Upper lobe of right lung (tissue), 1 donor: ENCODE measurements at regions not wholly inside any gene's neighbourhood (a gene's known extent, or its start where the extent isn't known, plus 50 kb on each side); places are given as distances from the start of the nearest gene placed in this dataset.
"Not testable (repeated sequence)": the region's sequence is repeated elsewhere in the genome, so short reads cannot be mapped to it uniquely, and the experiment has no call there.

ENCODE experiments used
- ATAC-seq: fragments of 200-7000 bp; cut with Tn5 transposase; one replicate; pipeline ENCODE4 v1.9.1; 2020; ENCODE audit warnings: mild to moderate bottlenecking, moderate library complexity
- DNase-seq: peaks from one replicate; pipeline ENCODE4 v3.0.0-alpha.2; 2020
- H3K27ac ChIP-seq: fragments of 200-600 bp; one replicate; pipeline ENCODE4 v1.8.0; 2022
- H3K27me3 ChIP-seq: fragments of 200-600 bp; one replicate; pipeline ENCODE4 v1.8.0; 2022; ENCODE audit warnings: mild to moderate bottlenecking
- H3K36me3 ChIP-seq: fragments of 200-600 bp; one replicate; pipeline ENCODE4 v1.8.0; 2022
- H3K4me1 ChIP-seq: fragments of 200-600 bp; one replicate; pipeline ENCODE4 v1.8.0; 2022
- H3K4me3 ChIP-seq: fragments of 200-600 bp; one replicate; pipeline ENCODE4 v1.8.0; 2022; ENCODE audit warnings: mild to moderate bottlenecking
- H3K9me3 ChIP-seq: fragments of 200-600 bp; one replicate; pipeline ENCODE4 v1.8.0; 2022
- intact Hi-C: fragments of 100-400 bp; cut with DNase I; formaldehyde crosslinking; loops from one replicate; pipeline ENCODE4 v1.11.0; 2022
- TF ChIP-seq, protein P1 (sequence below): fragments of 200-600 bp; IDR thresholded peaks from one replicate; pipeline ENCODE4 v1.8.0; 2022; ENCODE audit warnings: antibody characterized with exemption
- donor health status: DM: no; HTN: yes; CAD: no; lungs with severe emphysema.

- Histone ChIP-seq H3K4me3 (no peak overlapping the region), H3K27ac (no peak overlapping the region), H3K4me1 (no peaks in the 10 kb centered on the region), H3K36me3 (no peaks in the 10 kb centered on the region), H3K9me3 (no peaks in the 10 kb centered on the region), H3K27me3 (no peaks in the 10 kb centered on the region)
- intact Hi-C loops, result no loop called here
- no peak for DNase-seq
- TF ChIP-seq, protein P1, sequence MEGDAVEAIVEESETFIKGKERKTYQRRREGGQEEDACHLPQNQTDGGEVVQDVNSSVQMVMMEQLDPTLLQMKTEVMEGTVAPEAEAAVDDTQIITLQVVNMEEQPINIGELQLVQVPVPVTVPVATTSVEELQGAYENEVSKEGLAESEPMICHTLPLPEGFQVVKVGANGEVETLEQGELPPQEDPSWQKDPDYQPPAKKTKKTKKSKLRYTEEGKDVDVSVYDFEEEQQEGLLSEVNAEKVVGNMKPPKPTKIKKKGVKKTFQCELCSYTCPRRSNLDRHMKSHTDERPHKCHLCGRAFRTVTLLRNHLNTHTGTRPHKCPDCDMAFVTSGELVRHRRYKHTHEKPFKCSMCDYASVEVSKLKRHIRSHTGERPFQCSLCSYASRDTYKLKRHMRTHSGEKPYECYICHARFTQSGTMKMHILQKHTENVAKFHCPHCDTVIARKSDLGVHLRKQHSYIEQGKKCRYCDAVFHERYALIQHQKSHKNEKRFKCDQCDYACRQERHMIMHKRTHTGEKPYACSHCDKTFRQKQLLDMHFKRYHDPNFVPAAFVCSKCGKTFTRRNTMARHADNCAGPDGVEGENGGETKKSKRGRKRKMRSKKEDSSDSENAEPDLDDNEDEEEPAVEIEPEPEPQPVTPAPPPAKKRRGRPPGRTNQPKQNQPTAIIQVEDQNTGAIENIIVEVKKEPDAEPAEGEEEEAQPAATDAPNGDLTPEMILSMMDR, result no peak
- no peak for ATAC-seq
Measured at GRCh38 chr10:58063861-58064480, 203.7 kb downstream of the IPMK start.

DNA sequence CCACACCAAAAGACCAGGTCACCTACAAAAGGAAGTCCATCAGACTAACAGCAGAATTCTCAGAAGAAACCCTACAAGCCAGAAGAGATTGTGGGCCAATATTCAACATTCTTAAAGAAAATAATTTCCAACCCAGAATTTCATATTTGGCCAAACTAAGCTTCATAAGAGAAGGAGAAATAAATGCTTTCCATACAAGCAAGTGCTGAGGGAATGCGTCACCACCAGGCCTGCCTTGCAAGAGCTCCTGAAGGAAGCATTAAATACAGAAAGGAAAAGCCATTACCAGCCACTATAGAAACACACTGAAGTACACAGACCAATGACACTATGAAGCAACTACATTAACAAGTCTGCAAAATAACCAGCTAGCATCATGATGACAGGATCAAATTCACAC lies 209.0 kb downstream of the IPMK start:
- H3K4me3 ChIP-seq, H3K36me3 ChIP-seq, DNase-seq, ATAC-seq, intact Hi-C loops, H3K4me1 ChIP-seq, H3K27ac ChIP-seq, H3K9me3 ChIP-seq, H3K27me3 ChIP-seq: not testable (repeated sequence)

GRCh38 chr10:58054881-58055280 lies 212.8 kb downstream of the IPMK start:
- DNase-seq, result no peak
- H3K4me1 ChIP-seq, result no peaks in the 10 kb centered on the region
- intact Hi-C loops, result no loop called here
- ATAC-seq, result no peak
- no peaks in the 10 kb centered on the region for H3K36me3 ChIP-seq
- H3K9me3 ChIP-seq, result no peaks in the 10 kb centered on the region
- TF ChIP-seq, protein P1, result no peak
- no peaks in the 10 kb centered on the region for H3K27me3 ChIP-seq
- no peak overlapping the region for H3K4me3 ChIP-seq
- H3K27ac ChIP-seq, result no peak overlapping the region

GRCh38 chr10:58052772-58053171 lies 214.9 kb downstream of the IPMK start:
- H3K36me3 ChIP-seq, result no peaks in the 10 kb centered on the region
- H3K27me3 ChIP-seq, result no peaks in the 10 kb centered on the region
- DNase-seq (no peak), ATAC-seq (no peak)
- intact Hi-C loops, result no loop called here
- no peaks in the 10 kb centered on the region for H3K9me3 ChIP-seq
- TF ChIP-seq, protein P1, result no peak
- no peak overlapping the region for H3K27ac ChIP-seq
- H3K4me3 ChIP-seq, result no peak overlapping the region
- H3K4me1 ChIP-seq, result no peaks in the 10 kb centered on the region

GRCh38 chr10:58050575-58050974 lies 217.1 kb downstream of the IPMK start:
- H3K4me1 ChIP-seq, result no peaks in the 10 kb centered on the region
- no peaks in the 10 kb centered on the region for H3K9me3 ChIP-seq
- no peak for ATAC-seq
- DNase-seq, result no peak
- no peaks in the 10 kb centered on the region for H3K27me3 ChIP-seq
- intact Hi-C loops, result no loop called here
- no peak overlapping the region for H3K4me3 ChIP-seq
- H3K36me3 ChIP-seq, result no peaks in the 10 kb centered on the region
- H3K27ac ChIP-seq, result no peak overlapping the region
- TF ChIP-seq, protein P1, result no peak

GRCh38 chr10:58048936-58049335 lies 218.8 kb downstream of the IPMK start:
- no peak overlapping the region for H3K27ac ChIP-seq
- ATAC-seq (no peak), DNase-seq (no peak)
- TF ChIP-seq, protein P1, result no peak
- no peaks in the 10 kb centered on the region for H3K9me3 ChIP-seq
- no peaks in the 10 kb centered on the region for H3K36me3 ChIP-seq
- H3K27me3 ChIP-seq, result no peaks in the 10 kb centered on the region
- no peak overlapping the region for H3K4me3 ChIP-seq
- intact Hi-C loops, result no loop called here
- H3K4me1 ChIP-seq, result no peaks in the 10 kb centered on the region
